PC-3 (cell line): ENCODE measurements at regions not wholly inside any gene's neighbourhood (a gene's known extent, or its start where the extent isn't known, plus 50 kb on each side); places are given as distances from the start of the nearest gene placed in this dataset.

Source experiments
- CTCF ChIP-seq: fragments of 300-600 bp; sonication (generic); conservative IDR thresholded peaks from 2 replicates; pipeline ENCODE4 v1.5.1; 2017; ENCODE audit warnings: antibody characterized with exemption, low read depth, mild to moderate bottlenecking, low read length
- EZH2 ChIP-seq: fragments of 300-600 bp; sonication (generic); IDR thresholded peaks from one replicate; pipeline ENCODE4 v1.6.1; 2017; ENCODE audit warnings: antibody characterized with exemption, mild to moderate bottlenecking, low read length; ENCODE audit not compliant: unreplicated experiment
- EZH2phosphoT487 ChIP-seq: fragments of 300-600 bp; sonication (generic); IDR thresholded peaks from 2 replicates; pipeline ENCODE4 v1.6.1; 2018; ENCODE audit warnings: mild to moderate bottlenecking, antibody characterized with exemption, low read length, borderline replicate concordance

GRCh38 chr5:19274578-19274977 lies 713.4 kb downstream of the CDH18 start:
- TF ChIP-seq CTCF = no peak
- no peak for TF ChIP-seq EZH2phosphoT487
- no peak for TF ChIP-seq EZH2
